Lower leg skin (tissue), 4 donors: ENCODE measurements at regions not wholly inside any gene's neighbourhood (a gene's known extent, or its start where the extent isn't known, plus 50 kb on each side); places are given as distances from the start of the nearest gene placed in this dataset.

ENCODE experiments used
- DNase-seq, 2 donors: peaks; one replicate each; pipeline ENCODE4 v3.0.0-alpha.2; 2019; ENCODE audit warnings: low spot score in 2 of 2
- H3K4me3 ChIP-seq: fragments of 200-600 bp; sonication (generic); 2 replicates; pipeline ENCODE4 v1.5.1; 2017; ENCODE audit warnings: mild to moderate bottlenecking, low read depth; ENCODE audit not compliant: poor library complexity, severe bottlenecking
- CTCF ChIP-seq, 3 donors: fragments of 450-650 bp; IDR thresholded peaks; one replicate each; pipeline ENCODE4 v1.5.1; 2016; ENCODE audit warnings: antibody characterized with exemption in 3 of 3, mild to moderate bottlenecking in 3 of 3, moderate library complexity in 2 of 3
- POLR2A ChIP-seq, 2 donors: fragments of 450-650 bp; IDR thresholded peaks; one replicate each; pipeline ENCODE4 v1.6.1; 2016 to 2017; ENCODE audit warnings: antibody characterized with exemption in 2 of 2, mild to moderate bottlenecking in 1 of 2, moderate library complexity in 1 of 2
- WGBS, 2 donors: methylation state at CpG; one replicate each; pipeline ENCODE4 v1.1.5; 2018; 5-methylcytosine and 5-hydroxymethylcytosine counted together
- intact Hi-C: fragments of 100-400 bp; cut with DNase I; formaldehyde crosslinking; loops from one replicate; pipeline ENCODE4 v1.15.0; 2023; ENCODE audit warnings: low total_unique reads

- no peak overlapping the region for H3K4me3 ChIP-seq
- TF ChIP-seq POLR2A (IDR thresholded peaks at IDR 0.05), result no peak
- no peak for TF ChIP-seq CTCF (IDR thresholded peaks at IDR 0.05)
- intact Hi-C loops, result no loop called here
- 52 to 66% methylated on average over 2 of the region's 2 CpGs for WGBS, 2 donors
- no peak for DNase-seq
These were observed 361.5 kb upstream of the OPRM1 start for GRCh38 chr6:153677522-153677921.

GRCh38 chr6:153673750-153674149, 365.3 kb upstream of the OPRM1 start:
- no peak for DNase-seq
- no peak overlapping the region for H3K4me3 ChIP-seq
- 77 to 82% methylated on average over 2 of the region's 2 CpGs for WGBS, 2 donors
- intact Hi-C loops, result no loop called here
- TF ChIP-seq POLR2A (IDR thresholded peaks at IDR 0.05) (no peak), CTCF (IDR thresholded peaks at IDR 0.05) (no peak)

- 76 to 81% methylated on average over 2 of the region's 2 CpGs for WGBS, 2 donors
- no peak for TF ChIP-seq POLR2A (IDR thresholded peaks at IDR 0.05)
- TF ChIP-seq CTCF (IDR thresholded peaks at IDR 0.05), result no peak
- intact Hi-C loops, result no loop called here
- no peak for DNase-seq
- no peak overlapping the region for H3K4me3 ChIP-seq
These were observed 365.8 kb upstream of the OPRM1 start for GRCh38 chr6:153673225-153673624.

- DNase-seq, result no peak
- intact Hi-C loops, result no loop called here
- 86 to 94% methylated on average over 4 of the region's 4 CpGs for WGBS, 2 donors
- TF ChIP-seq CTCF (IDR thresholded peaks at IDR 0.05), result no peak
- TF ChIP-seq POLR2A (IDR thresholded peaks at IDR 0.05), result no peak
- H3K4me3 ChIP-seq, result no peak overlapping the region
These were observed 368.5 kb upstream of the OPRM1 start for GRCh38 chr6:153670403-153671026.

- intact Hi-C loops, result no loop called here
- H3K4me3 ChIP-seq, result no peak overlapping the region
- no peak for DNase-seq
- TF ChIP-seq POLR2A (IDR thresholded peaks at IDR 0.05), result no peak
- no peak for TF ChIP-seq CTCF (IDR thresholded peaks at IDR 0.05)
- 94 to 97% methylated on average over 1 of the region's 1 CpG for WGBS, 2 donors
These were observed 370.3 kb upstream of the OPRM1 start for GRCh38 chr6:153668758-153669157.

- TF ChIP-seq POLR2A (IDR thresholded peaks at IDR 0.05) (no peak), CTCF (IDR thresholded peaks at IDR 0.05) (no peak)
- intact Hi-C loops, result no loop called here
- DNase-seq, result no peak
- H3K4me3 ChIP-seq, result no peak overlapping the region
- WGBS, 2 donors, result 71 to 77% methylated on average over 1 of the region's 1 CpG
These were observed 376.1 kb upstream of the OPRM1 start for GRCh38 chr6:153662982-153663381.
